Bronchial epithelial cell (primary cell): ENCODE measurements at regions not wholly inside any gene's neighbourhood (a gene's known extent, or its start where the extent isn't known, plus 50 kb on each side); places are given as distances from the start of the nearest gene placed in this dataset.

Experiments used
- DNase-seq: peaks from one replicate; pipeline ENCODE4 v3.0.0-alpha.2; 2010; ENCODE audit warnings: low read depth
- FAIRE-seq: peaks from 2 replicates; lab custom pipeline; 2011; peaks lifted over from hg19 to GRCh38; lab: Jason Lieb, UNC
- H3K27me3 ChIP-seq: 2 replicates; pipeline ENCODE4 v1.5.1; 2011; ENCODE audit warnings: low read length; ENCODE audit not compliant: control insufficient read depth, insufficient read depth
- H3K36me3 ChIP-seq: 2 replicates; pipeline ENCODE4 v1.5.1; 2011; ENCODE audit warnings: low read length; ENCODE audit not compliant: control insufficient read depth, insufficient read depth
- H3K4me3 ChIP-seq: 2 replicates; pipeline ENCODE4 v1.5.1; 2011; ENCODE audit warnings: mild to moderate bottlenecking, low read depth, low read length, control low read depth
- TF ChIP-seq, protein P1 (sequence below): IDR thresholded peaks from 2 replicates; pipeline ENCODE4 v1.5.1; 2011; ENCODE audit warnings: mild to moderate bottlenecking, moderate library complexity, low read length, control low read depth, inconsistent platforms; ENCODE audit not compliant: insufficient read depth, severe bottlenecking

DNA sequence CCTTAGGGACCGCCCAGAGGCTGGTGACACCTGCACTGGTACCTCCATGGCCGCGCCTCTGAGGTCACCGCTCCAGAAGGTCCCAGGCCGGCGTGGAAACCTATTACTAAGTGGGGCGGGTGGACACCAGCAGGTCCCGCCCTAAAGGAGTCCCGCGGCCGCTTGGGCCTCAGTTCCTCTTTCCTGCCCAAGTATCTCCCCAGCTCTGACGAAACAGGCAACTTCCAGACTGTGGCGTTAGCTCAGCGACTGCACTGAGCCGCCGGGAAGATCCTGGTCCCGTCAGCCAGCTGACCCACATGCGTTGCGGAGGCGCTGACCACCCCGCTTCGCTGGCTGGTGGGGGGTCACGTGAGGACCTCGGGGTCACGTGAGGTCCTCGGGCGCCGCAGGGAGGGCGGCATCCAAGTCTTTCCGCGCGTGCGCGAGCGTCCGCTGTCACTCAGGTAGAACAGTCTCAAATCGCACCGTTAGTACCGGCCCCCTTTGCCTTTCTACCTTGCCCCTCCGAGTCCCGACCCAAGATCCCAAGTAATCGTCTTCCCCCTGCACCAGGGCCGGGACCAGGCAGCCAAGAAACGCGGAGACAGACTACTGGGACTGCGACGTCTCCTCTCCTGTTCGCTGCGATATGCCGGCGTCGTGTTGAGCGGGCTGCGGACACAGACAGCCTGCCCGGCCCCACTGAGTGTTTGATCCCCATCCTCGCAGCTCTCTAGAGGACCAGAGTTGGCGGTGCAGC, 53.7 kb upstream of the KDM4C start:
- DNase-seq (peak; percentile 67), FAIRE-seq (no peak)
- TF ChIP-seq, protein P1, sequence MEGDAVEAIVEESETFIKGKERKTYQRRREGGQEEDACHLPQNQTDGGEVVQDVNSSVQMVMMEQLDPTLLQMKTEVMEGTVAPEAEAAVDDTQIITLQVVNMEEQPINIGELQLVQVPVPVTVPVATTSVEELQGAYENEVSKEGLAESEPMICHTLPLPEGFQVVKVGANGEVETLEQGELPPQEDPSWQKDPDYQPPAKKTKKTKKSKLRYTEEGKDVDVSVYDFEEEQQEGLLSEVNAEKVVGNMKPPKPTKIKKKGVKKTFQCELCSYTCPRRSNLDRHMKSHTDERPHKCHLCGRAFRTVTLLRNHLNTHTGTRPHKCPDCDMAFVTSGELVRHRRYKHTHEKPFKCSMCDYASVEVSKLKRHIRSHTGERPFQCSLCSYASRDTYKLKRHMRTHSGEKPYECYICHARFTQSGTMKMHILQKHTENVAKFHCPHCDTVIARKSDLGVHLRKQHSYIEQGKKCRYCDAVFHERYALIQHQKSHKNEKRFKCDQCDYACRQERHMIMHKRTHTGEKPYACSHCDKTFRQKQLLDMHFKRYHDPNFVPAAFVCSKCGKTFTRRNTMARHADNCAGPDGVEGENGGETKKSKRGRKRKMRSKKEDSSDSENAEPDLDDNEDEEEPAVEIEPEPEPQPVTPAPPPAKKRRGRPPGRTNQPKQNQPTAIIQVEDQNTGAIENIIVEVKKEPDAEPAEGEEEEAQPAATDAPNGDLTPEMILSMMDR: no peak
- H3K4me3 ChIP-seq: peak overlapping the region; percentile 92
- no peaks in the 10 kb centered on the region for H3K36me3 ChIP-seq
- no peaks in the 10 kb centered on the region for H3K27me3 ChIP-seq

DNA sequence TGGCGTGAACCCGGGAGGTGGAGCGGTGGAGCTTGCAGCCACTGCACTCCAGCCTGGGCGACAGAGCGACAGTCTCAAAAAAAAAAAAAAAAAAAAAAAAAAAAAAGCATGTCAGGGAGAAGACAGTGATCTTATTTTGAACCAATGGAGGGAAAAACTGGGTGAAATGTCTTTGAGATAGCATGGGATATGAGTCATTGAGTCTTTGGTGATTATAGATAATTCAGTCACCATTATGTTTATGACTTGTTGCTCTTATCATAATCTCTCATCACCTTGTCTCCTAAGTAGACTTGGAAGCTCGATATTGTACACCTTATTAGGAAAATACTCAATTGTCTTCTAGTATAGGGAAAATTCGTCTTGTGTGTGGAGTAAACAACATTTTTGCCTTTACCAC, 55.1 kb upstream of the KDM4C start:
- TF ChIP-seq, protein P1: no peak
- H3K4me3 ChIP-seq: no peak overlapping the region
- H3K27me3 ChIP-seq: no peaks in the 10 kb centered on the region
- FAIRE-seq (no peak), DNase-seq (no peak)
- no peaks in the 10 kb centered on the region for H3K36me3 ChIP-seq

DNA sequence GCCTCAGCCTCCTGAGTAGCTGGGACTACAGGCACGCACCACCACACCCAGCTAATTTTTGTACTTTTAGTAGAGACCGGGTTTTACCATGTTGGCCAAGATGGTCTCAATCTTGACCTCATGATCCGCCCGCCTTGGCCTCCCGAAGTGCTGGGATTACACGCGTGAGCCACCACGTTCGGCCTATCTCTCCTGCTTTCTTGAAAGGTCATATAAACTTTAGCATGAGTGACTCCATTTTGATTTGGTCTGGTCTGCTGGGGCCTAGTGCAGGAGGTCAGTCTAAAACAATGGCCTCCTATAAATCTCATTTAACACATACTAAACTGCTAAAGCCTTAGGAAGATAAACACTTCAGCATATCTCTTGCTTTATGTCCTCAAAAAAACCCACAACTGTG, 50.6 kb upstream of the GLDC start:
- no peak for FAIRE-seq
- TF ChIP-seq, protein P1: no peak
- H3K36me3 ChIP-seq: no peaks in the 10 kb centered on the region
- H3K4me3 ChIP-seq: no peak overlapping the region
- DNase-seq: no peak
- no peaks in the 10 kb centered on the region for H3K27me3 ChIP-seq

DNA sequence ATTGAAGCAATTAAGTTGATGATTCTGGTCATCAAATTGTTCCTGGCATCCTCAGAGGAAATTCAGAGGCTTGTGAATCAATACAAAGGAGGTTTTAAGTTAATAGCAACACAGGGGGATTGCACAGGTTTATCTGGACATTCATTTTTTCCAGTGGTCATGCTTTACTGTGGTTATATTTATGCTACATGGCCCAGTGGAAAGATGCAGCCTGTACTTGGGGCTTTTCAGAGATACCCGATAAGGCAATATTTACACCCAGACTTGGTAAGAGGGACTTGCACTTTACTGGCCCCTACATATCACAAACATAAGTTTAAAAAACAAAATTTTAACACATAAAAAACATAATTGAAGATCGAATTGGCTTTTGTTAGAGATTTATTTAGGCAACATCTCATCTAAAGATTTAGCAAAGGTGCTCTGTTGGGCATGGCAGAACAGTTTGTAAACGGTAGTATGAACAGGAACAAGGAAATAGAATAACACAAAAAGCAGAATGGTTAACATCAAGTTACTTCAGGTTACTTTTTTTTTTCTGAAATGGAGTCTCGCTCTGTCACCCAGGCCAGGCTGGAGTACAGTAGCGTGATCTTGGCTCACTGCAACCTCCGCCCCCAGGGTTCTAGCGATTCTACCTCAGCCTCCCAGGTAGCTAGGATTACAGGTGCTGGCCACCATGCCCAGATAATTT, 49.7 kb upstream of the GLDC start:
- no peak overlapping the region for H3K4me3 ChIP-seq
- no peaks in the 10 kb centered on the region for H3K27me3 ChIP-seq
- TF ChIP-seq, protein P1: no peak
- FAIRE-seq (no peak), DNase-seq (no peak)
- H3K36me3 ChIP-seq: no peaks in the 10 kb centered on the region
